ENCODE measurements at regions not wholly inside any gene's neighbourhood (a gene's known extent, or its start where the extent isn't known, plus 50 kb on each side); places are given as distances from the start of the nearest gene placed in this dataset.
"Not testable (repeated sequence)": the region's sequence is repeated elsewhere in the genome, so short reads cannot be mapped to it uniquely, and the experiment has no call there.

DNA sequence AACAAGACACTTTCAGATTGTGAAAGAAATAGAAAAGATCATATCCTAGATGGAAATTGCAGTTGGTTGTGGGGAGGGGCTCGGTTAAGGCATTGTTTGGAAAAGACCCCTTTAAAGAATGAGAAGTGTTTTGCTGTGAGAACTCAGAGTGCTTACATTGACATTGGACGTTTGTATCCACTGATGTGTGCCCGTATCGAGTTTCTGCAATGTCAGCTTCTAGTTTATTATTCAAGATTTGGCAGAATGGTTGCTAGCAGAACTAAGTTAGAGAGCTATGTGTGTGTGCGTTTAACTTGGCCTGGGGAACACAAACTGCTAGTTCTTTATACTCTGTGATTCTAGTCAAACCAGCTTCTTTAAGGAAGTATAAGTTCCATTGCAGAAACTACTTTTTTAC is 2702.5 kb downstream of the PCDH7 start:
- DNase-seq (ENCODE audit: low read depth, low spot score) = no peak

- DNase-seq (ENCODE audit: low read depth, low spot score) = no peak
These were observed 2705.8 kb downstream of the PCDH7 start for GRCh38 chr4:33425936-33426335.

- DNase-seq (ENCODE audit: low read depth, low spot score) = no peak
These were observed 2707.5 kb downstream of the PCDH7 start for GRCh38 chr4:33427676-33428075.

DNA sequence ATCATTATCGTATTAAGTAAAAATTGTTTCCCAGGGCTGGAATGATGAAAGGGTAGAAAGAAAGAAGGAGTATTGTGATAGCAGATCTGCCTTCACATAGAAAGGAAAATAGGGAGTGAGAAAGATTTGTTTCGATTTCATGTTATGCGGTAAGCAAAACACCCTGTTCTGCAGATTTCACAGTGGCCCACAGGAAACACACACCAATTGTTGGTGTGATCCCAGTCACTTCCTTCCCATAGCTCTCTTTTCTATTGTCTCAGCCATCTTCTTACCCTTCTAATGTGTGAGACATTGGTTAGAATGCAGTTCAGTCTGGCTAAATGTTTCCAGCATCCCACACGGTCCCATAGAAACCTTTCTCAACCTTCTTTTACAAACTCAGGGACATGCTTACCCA is 2709.8 kb downstream of the PCDH7 start:
- DNase-seq (ENCODE audit: low read depth, low spot score) = no peak

- no peak for DNase-seq (ENCODE audit: low read depth, low spot score)
These were observed 2717.2 kb downstream of the PCDH7 start for GRCh38 chr4:33437406-33437805.

DNA sequence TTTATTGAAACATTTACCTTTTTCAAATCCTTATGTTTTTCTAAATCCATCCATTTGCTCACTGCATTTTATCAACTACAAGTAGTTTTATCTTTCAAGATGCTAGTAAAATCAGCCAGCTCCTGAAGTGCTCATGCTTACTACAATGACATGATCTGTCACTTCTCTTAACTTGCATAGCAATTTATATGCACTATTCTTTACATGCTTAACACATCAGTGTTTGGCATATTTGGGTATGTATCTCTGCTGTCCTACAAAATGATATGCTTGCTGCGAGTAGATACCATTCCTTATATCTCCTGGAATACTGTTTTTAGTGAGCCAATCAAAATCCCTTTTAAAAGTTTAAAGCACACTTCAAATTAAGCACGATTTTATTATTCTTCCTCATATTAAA is 2726.8 kb downstream of the PCDH7 start:
- DNase-seq (ENCODE audit: low read depth, low spot score) = no peak

DNA sequence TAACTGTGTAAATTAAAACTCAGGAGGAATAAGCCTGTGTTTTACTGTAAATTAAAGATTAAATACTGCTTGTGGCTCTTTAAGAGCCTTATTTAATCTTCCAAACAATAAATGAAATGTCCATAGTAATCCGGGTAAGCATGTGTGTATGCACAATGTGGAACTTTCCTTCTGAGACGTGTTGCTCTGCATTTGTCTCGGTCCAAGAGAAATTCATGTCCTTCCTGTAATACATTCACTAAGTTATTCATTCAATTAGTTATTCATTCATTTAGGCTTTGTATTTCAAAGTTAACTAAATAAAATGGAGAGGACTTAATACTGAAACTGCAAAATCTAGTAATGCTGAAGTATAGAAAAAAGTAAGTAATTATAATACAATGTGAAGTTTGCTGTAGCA is 2728.8 kb downstream of the PCDH7 start:
- DNase-seq (ENCODE audit: low read depth, low spot score) = no peak

GRCh38 chr4:33453436-33453835 is 2733.3 kb downstream of the PCDH7 start:
- DNase-seq (ENCODE audit: low read depth, low spot score) = no peak

DNA sequence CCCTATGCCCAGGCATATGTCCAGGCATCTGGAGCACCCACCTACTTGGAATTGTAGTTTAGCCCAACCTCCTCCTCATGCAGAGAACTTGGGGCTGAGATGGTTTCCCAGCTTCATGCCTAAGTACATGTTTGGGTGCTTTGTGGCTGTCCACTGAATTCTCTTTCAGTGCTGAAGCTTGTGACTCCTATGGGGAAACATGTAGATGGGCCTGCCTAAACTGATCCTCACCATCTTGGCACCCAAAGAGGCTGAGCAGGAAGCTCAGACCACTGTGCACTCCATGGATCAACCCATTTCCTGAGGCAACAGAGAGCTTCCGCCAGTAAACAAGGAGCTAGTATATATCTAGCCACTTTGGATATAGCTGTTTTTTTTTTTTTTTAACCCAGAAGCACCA is 2733.7 kb downstream of the PCDH7 start:
- DNase-seq (ENCODE audit: low read depth, low spot score) = no peak

- DNase-seq (ENCODE audit: low read depth, low spot score) = no peak
These were observed 2745.4 kb downstream of the PCDH7 start for GRCh38 chr4:33465565-33465964.

DNA sequence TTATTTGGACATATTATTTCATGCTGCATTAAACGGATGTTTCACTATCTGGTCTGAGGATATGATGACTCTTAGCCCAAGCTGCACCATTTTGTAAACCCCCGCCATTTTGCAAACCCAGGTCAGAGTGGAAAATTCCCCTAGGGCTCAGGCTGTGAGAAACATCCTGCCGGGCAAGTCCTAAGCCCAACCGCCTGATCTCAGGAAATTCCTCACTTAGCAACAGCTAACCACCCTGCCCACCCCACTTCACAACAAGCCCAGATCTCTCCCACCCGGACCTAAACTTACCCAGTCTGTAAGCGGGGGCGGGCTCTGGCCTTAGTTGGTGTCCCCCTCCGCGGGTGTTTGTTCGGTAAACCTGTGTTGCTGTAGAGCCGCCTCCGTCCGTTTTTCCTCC is 2747.1 kb downstream of the PCDH7 start:
- no peak for DNase-seq (ENCODE audit: low read depth, low spot score)

DNA sequence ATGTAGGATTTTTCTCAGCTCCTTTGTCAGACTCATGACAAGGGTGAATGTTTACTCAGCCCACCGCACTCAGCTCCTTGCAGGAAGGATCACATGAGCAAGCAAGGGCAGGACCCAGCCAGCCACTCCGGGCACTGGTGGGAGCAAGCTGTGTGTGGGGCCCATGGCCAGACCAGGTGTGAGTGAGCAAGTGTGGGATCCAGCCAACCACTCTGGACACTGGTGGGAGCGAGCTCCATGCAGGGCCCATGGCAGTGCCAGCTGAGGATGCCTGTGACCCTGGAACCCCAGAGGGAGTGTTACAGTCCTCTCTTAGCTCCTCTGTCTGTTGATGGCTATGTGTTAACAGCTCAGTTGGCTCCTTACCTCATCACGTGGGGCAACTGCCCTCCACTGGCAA is 2750.6 kb downstream of the PCDH7 start:
- no peak for DNase-seq (ENCODE audit: low read depth, low spot score)

GRCh38 chr4:33477715-33478114 is 2757.5 kb downstream of the PCDH7 start:
- no peak for DNase-seq (ENCODE audit: low read depth, low spot score)

DNA sequence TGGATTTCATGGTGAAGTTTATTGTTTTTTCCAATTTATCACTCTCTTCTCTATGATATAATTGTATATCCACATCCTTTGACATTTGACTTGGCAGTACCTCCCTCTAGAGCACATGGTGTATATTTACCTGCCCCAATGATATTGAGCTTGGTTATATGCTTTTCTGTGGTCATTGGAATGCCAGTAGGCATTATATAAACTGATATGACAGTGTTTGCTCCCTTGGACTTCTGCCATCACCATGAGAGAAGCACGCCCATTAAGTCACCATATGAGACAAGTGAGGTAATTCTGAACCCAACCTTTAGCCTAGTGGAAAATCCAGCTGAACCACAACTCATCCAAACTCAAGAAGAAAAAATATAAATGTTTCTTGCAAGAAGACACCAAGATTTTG is 2761.5 kb downstream of the ARAP2 start:
- DNase-seq (ENCODE audit: low read depth, low spot score) = no peak

- DNase-seq (ENCODE audit: low read depth, low spot score) = no peak
These were observed 2759.2 kb downstream of the ARAP2 start for GRCh38 chr4:33485111-33485510.

GRCh38 chr4:33493231-33493630 is 2751.1 kb downstream of the ARAP2 start:
- no peak for DNase-seq (ENCODE audit: low read depth, low spot score)

DNA sequence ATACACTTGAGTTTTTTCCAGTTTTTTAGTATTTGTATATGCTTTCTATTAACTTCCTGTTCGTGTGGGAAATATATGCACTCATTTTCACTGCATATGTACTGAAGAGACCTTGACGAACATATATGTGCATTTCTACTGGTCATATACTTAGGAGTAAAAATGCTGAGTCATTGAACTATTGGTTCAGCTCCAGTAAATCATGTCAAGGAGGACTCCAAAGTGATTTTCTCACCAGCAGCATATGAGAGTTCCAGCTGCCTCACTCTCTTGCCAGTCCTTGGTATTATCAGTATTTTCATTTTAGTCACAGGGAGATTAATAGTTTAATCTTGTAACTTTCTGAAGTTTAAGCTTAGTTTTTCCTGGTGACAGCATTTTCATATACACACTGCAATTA is 2750.2 kb downstream of the ARAP2 start:
- DNase-seq (ENCODE audit: low read depth, low spot score) = no peak

- not testable (repeated sequence) for DNase-seq (ENCODE audit: low read depth, low spot score)
These were observed 2742.7 kb downstream of the ARAP2 start for GRCh38 chr4:33501587-33501986.

GRCh38 chr4:33512397-33512796 is 2731.9 kb downstream of the ARAP2 start:
- no peak for DNase-seq (ENCODE audit: low read depth, low spot score)

DNA sequence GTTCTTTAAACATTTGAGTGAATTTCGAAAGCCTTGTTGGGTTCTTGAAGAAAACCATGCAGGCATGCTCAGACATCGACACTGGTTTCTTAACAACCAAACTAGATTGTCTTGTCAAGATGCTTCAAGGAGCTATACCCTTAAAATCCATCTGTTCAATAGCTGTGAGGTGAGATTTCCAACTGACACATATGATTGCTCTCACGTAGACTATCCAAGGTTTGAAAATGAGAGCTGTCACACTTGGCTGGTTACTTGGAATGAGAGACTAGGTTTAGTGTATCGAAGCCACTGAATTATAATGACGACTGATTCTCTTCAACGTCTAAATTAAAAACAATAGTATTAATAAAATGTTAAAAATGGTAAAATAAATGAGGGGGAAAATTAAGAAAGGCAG is 2725.5 kb downstream of the ARAP2 start:
- no peak for DNase-seq (ENCODE audit: low read depth, low spot score)

DNA sequence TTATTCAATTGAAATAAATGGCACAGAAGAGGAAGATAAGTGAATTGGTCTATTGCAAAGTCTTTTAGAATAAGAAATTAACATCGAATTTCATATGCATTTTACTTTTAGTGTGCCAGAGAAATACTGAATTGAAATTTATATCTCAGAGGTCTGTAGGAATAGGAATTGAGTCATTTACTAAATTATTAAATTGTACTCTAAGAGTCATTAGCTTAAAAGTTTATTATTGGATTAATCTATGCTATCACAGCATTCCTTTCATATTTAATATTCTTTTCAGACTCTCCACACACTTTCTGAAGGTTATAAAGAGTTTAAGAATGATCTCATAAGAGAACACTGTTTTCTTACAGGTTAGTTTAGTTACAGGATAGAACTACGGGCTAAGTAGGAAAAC is 2711.5 kb downstream of the ARAP2 start:
- DNase-seq (ENCODE audit: low read depth, low spot score) = no peak

DNA sequence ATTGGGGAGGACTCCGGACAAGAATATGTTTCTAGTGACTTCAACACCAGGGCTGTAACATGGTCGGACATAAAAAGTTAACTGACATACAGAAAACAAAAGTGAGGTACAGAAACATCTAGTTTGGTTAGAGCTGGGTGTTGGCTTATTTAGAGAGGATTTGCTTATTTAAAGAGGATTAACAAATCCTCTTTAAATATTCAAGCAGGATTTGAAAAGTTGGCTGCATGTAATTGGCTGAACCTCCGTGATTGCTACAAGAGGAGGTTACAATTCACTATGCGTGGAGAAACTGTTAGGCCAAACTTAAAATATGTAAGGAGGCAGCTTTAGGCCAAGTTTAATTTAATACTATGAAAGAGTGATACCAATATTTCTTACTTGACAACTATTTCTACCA is 2707.4 kb downstream of the ARAP2 start:
- no peak for DNase-seq (ENCODE audit: low read depth, low spot score)

- no peak for DNase-seq (ENCODE audit: low read depth, low spot score)
These were observed 2706.8 kb downstream of the ARAP2 start for GRCh38 chr4:33537527-33537926.

GRCh38 chr4:33543941-33544450 is 2700.3 kb downstream of the ARAP2 start:
- no peak for DNase-seq (ENCODE audit: low read depth, low spot score)

- DNase-seq (ENCODE audit: low read depth, low spot score) = no peak
These were observed 2693.1 kb downstream of the ARAP2 start for GRCh38 chr4:33551244-33551643.
